Endodermal cell (in vitro differentiated cells): ENCODE measurements at regions not wholly inside any gene's neighbourhood (a gene's known extent, or its start where the extent isn't known, plus 50 kb on each side); places are given as distances from the start of the nearest gene placed in this dataset.

Source experiments
- DNase-seq: peaks from one replicate; pipeline ENCODE4 v3.0.0-alpha.2; 2017
- H3K27ac ChIP-seq: 2 replicates; pipeline ENCODE4 v1.5.1; 2013; ENCODE audit warnings: mild to moderate bottlenecking, low read depth, low read length, moderate library complexity
- H3K27me3 ChIP-seq: 2 replicates; pipeline ENCODE4 v1.6.1; 2013; ENCODE audit warnings: mild to moderate bottlenecking, low read length, moderate library complexity; ENCODE audit not compliant: insufficient read depth, control insufficient read depth, poor library complexity, severe bottlenecking
- H3K36me3 ChIP-seq: 2 replicates; pipeline ENCODE4 v1.7.0; 2013; ENCODE audit warnings: mild to moderate bottlenecking, low read length, moderate library complexity; ENCODE audit not compliant: control insufficient read depth, insufficient read depth
- H3K4me1 ChIP-seq: one replicate; pipeline ENCODE4 v1.7.0; 2013; ENCODE audit warnings: low read length; ENCODE audit not compliant: control insufficient read depth, insufficient read depth
- H3K4me3 ChIP-seq: 2 replicates; pipeline ENCODE4 v1.5.1; 2013; ENCODE audit warnings: mild to moderate bottlenecking, low read length, moderate library complexity
- H3K9ac ChIP-seq: 2 replicates; pipeline ENCODE4 v1.6.1; 2013; ENCODE audit warnings: mild to moderate bottlenecking, low read length, moderate library complexity; ENCODE audit not compliant: poor library complexity, severe bottlenecking; ENCODE audit errors: extremely low read depth
- H3K9me3 ChIP-seq: 2 replicates; pipeline ENCODE4 v1.6.1; 2013; ENCODE audit warnings: mild to moderate bottlenecking, low read length, moderate library complexity; ENCODE audit not compliant: control insufficient read depth
- H3K27ac Mint-ChIP-seq: 2 replicates; pipeline ENCODE4 v1.8.0; 2020; ENCODE audit warnings: mixed read lengths
- H3K27me3 Mint-ChIP-seq: 2 replicates; pipeline ENCODE4 v1.8.0; 2021; ENCODE audit warnings: mild to moderate bottlenecking, mixed read lengths; ENCODE audit not compliant: insufficient read depth
- H3K36me3 Mint-ChIP-seq: 2 replicates; pipeline ENCODE4 v1.8.0; 2020; ENCODE audit warnings: low read depth, mixed read lengths
- H3K4me1 Mint-ChIP-seq: 2 replicates; pipeline ENCODE4 v1.8.0; 2020; ENCODE audit warnings: mixed read lengths
- H3K4me3 Mint-ChIP-seq: 2 replicates; pipeline ENCODE4 v1.8.0; 2020; ENCODE audit warnings: mild to moderate bottlenecking, moderate library complexity, mixed read lengths
- H3K9me3 Mint-ChIP-seq: 2 replicates; pipeline ENCODE4 v1.8.0; 2020; ENCODE audit warnings: mild to moderate bottlenecking, mixed read lengths
- CTCF ChIP-seq: fragments of 200-600 bp; sonication (generic); conservative IDR thresholded peaks from 2 replicates; pipeline ENCODE4 v1.5.0; 2021; ENCODE audit warnings: antibody characterized with exemption, mild to moderate bottlenecking
- WGBS, 2 experiments: methylation state at CpG; one replicate each; pipeline versions ENCODE4 v1.1.5 to v1.1.7; 2013; ENCODE audit warnings: missing lambda C conversion rate in 2 of 2, mixed read lengths in 1 of 2; ENCODE audit not compliant: insufficient coverage in 1 of 2, insufficient read length in 1 of 2; 5-methylcytosine and 5-hydroxymethylcytosine counted together

- peaks cover 7% of the 10 kb centered on the region for H3K4me1 Mint-ChIP-seq
- 80 to 87% methylated on average over 1 to 3 of the region's 3 CpGs for WGBS, 2 experiments
Observed at GRCh38 chr20:12019715-12020114, 102.0 kb downstream of the BTBD3 start.

GRCh38 chr20:12020846-12021245 lies 103.2 kb downstream of the BTBD3 start:
- 89 to 91% methylated on average over 3 of the region's 4 CpGs for WGBS, 2 experiments
- no peak for TF ChIP-seq CTCF
- no peaks in the 10 kb centered on the region for H3K27me3 Mint-ChIP-seq
- Histone ChIP-seq H3K27ac (no peak overlapping the region), H3K4me1 (peaks cover 4% of the 10 kb centered on the region), H3K4me3 (no peak overlapping the region), H3K36me3 (no peaks in the 10 kb centered on the region), H3K9ac (no peak overlapping the region), H3K27me3 (no peaks in the 10 kb centered on the region), H3K9me3 (no peaks in the 10 kb centered on the region)
- H3K4me1 Mint-ChIP-seq, result peaks cover 7% of the 10 kb centered on the region
- no peak for DNase-seq
- no peaks in the 10 kb centered on the region for H3K9me3 Mint-ChIP-seq
- no peak overlapping the region for H3K27ac Mint-ChIP-seq
- no peaks in the 10 kb centered on the region for H3K36me3 Mint-ChIP-seq
- H3K4me3 Mint-ChIP-seq, result no peak overlapping the region

More at GRCh38 chr20:12019715-12020114, 102.0 kb downstream of the BTBD3 start:
- H3K27ac Mint-ChIP-seq, result no peak overlapping the region
- no peak for DNase-seq
- no peak overlapping the region for H3K4me3 Mint-ChIP-seq
- Histone ChIP-seq H3K9ac (no peak overlapping the region), H3K4me1 (peaks cover 4% of the 10 kb centered on the region), H3K9me3 (no peaks in the 10 kb centered on the region), H3K27me3 (no peaks in the 10 kb centered on the region), H3K36me3 (no peaks in the 10 kb centered on the region), H3K27ac (no peak overlapping the region), H3K4me3 (no peak overlapping the region)
- no peaks in the 10 kb centered on the region for H3K36me3 Mint-ChIP-seq
- H3K9me3 Mint-ChIP-seq, result no peaks in the 10 kb centered on the region
- no peaks in the 10 kb centered on the region for H3K27me3 Mint-ChIP-seq
- TF ChIP-seq CTCF, result no peak

- Histone ChIP-seq H3K9ac (no peak overlapping the region), H3K4me3 (no peak overlapping the region), H3K9me3 (no peaks in the 10 kb centered on the region), H3K36me3 (no peaks in the 10 kb centered on the region), H3K27ac (no peak overlapping the region), H3K4me1 (no peaks in the 10 kb centered on the region), H3K27me3 (no peaks in the 10 kb centered on the region)
- Mint-ChIP-seq H3K9me3 (no peaks in the 10 kb centered on the region), H3K4me1 (no peaks in the 10 kb centered on the region), H3K27ac (no peak overlapping the region), H3K27me3 (no peaks in the 10 kb centered on the region), H3K36me3 (no peaks in the 10 kb centered on the region), H3K4me3 (no peak overlapping the region)
- TF ChIP-seq CTCF, result no peak
- no peak for DNase-seq
- WGBS, 2 experiments, result 89 to 92% methylated on average over 1 to 2 of the region's 2 CpGs
Observed at GRCh38 chr20:12022126-12022525, 104.4 kb downstream of the BTBD3 start.
